GM12874 (cell line): ENCODE measurements at regions not wholly inside any gene's neighbourhood (a gene's known extent, or its start where the extent isn't known, plus 50 kb on each side); places are given as distances from the start of the nearest gene placed in this dataset.

Experiments
- TF ChIP-seq, protein P1 (sequence below): IDR thresholded peaks from 2 replicates; pipeline ENCODE4 v1.5.1; 2011; ENCODE audit warnings: low read depth, mild to moderate bottlenecking, control low read depth, low read length, moderate library complexity; ENCODE audit not compliant: insufficient read depth

DNA sequence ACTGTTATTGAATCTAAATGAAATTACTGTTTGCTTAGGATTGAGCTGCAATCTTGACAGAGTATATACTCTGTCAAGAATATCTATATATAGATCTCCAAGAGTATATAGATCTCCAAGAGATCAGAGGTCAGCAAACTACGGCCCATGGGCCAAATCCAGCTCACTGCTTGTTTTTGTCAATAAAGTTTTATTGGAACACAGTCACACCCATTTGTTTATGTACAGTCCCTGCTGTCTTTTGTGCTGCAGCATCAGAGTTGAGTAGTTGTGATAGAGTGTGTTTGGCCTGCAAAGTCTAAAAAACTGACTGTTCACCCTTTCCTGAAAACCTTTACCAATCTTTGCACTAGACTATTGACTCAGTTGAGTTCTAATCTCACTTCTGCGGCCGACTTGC lies 66.3 kb upstream of the NPVF start:
- TF ChIP-seq, protein P1, sequence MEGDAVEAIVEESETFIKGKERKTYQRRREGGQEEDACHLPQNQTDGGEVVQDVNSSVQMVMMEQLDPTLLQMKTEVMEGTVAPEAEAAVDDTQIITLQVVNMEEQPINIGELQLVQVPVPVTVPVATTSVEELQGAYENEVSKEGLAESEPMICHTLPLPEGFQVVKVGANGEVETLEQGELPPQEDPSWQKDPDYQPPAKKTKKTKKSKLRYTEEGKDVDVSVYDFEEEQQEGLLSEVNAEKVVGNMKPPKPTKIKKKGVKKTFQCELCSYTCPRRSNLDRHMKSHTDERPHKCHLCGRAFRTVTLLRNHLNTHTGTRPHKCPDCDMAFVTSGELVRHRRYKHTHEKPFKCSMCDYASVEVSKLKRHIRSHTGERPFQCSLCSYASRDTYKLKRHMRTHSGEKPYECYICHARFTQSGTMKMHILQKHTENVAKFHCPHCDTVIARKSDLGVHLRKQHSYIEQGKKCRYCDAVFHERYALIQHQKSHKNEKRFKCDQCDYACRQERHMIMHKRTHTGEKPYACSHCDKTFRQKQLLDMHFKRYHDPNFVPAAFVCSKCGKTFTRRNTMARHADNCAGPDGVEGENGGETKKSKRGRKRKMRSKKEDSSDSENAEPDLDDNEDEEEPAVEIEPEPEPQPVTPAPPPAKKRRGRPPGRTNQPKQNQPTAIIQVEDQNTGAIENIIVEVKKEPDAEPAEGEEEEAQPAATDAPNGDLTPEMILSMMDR = no peak

DNA sequence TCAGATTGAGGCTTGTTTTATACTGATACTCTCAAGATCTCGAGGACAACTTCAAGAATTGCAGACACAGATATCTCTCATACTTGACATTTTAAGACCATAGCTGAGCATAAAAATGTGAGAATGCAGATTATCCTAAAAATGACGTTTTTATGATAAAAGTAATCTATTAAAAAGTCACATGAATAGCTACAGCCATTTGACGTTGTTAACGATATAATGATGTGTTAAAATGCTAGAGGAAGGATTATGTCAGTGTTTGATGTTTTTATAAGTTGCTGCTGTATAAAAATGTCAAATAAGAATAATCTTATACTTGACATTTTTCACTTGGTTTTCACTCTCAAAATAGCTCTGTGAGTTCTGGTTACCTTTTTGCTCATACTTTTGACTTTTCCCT lies 67.1 kb upstream of the NPVF start:
- TF ChIP-seq, protein P1 = no peak

DNA sequence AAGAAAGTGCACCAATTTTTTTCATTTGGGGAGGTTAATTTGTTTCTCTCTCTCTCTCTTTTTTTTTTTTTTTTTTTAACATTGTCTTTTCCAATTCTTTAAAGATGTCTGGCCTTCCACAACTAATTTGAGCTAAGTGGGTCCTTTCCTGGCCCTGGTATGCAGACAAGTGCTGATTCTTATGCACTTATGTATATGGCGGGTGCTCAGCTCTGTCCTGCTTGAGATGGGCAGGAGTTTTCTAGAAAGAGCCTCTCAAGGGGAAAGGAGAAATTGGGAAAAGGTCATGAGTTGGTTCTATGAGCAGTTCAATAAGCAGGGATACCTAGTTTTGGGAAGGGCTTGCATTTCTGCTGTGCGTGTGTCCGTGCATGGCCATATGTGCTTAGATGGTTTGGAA lies 67.8 kb upstream of the NPVF start:
- TF ChIP-seq, protein P1 = no peak

DNA sequence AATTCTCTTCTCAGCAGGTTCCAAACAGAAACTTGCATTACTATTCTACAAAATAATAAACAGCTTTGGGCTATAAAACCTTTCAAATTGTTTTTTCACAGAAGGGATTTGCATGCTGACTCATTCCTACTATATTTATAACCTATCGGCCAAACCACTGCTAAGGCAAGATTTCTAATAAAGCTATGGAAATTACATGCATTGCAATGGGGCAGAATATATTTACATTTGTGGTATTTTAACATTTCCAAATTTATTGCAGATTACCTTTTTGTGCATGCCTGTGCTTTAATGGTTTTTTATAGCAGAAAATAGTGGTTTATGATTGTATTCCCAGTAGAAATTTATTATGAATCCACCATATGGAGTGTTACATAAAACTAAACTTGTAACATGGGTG lies 69.0 kb upstream of the NPVF start:
- TF ChIP-seq, protein P1 = no peak

DNA sequence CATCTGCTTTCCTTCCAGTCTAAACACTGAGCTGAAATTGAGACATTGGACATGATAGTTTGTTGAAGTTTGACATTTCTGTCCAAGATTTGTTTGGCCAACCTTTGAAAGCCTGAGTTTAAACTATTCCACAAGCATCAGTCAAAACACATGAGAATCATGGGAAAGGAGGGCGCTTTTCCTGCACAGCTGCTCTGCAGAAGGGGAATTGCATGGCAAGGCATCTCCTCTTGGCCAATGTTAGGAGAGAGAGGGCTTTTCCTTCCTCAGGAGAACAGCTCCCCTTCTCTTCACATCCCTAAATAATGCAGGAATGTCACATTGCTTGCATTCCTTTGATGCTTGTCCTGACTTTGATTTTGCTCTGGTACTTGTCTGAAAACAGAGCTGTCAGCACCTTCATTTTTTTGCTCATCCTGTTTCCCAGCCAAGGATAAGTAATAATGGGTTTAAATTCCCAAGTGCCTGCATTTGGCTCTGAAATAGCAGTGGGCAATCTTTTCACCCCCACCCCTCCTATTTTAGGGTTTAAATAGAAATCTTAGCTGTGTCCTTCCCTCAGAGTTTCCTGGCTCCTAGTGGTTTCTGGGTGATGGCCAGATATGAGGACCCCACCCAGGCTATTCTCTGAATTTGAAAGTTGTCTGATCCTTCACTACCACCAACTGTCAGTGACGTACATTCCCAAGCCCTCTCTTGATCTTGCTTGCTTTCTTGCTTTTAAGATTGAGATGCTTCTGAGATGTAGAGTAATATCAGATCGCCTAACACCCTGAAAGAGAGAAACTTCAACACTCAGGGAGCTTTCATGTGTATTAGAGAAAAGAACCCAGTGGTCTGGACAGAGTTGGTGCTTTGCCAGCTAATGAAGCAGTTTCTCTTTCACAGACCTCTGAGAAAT lies 75.2 kb upstream of the NPVF start:
- TF ChIP-seq, protein P1 = no peak

DNA sequence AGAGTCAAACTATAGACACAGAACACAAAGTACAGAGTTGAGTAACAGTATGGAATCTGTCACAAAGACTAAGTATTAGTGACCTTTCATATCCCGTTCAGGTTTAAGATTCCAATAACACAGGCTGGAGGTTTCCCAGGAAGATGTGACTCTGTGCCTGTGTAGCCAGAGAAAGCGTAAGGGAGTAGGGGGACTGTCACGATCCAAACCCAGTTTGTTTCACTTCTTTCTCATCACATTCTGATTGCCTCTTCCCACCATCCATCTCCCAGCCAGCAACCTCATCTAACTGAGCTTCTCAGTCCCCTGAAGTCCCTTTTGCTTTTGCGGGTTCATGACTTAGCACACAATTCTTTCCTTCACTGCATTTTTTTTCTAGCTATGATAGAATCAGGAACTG lies 76.4 kb upstream of the NPVF start:
- TF ChIP-seq, protein P1 = no peak

DNA sequence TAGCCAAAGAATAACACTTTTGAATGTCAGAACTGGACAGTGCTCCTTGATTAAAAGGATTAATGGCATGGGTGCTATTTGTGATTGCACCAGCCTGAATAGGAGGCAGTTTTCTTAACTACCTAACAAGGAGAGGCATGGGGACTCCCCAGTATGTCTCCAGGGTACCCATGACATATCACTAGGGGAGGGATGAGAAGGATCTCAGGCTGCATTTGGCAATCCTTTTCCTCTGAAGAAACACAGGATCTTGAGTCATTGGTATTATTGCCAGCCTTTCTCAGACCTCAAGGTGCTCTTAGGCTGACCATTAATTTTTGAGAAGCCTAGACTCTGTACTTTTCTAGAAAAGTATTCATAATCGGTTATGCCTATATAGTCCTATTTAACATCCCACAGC lies 77.5 kb upstream of the NPVF start:
- TF ChIP-seq, protein P1 = no peak
